HEK293 (cell line): ENCODE measurements at regions not wholly inside any gene's neighbourhood (a gene's known extent, or its start where the extent isn't known, plus 50 kb on each side); places are given as distances from the start of the nearest gene placed in this dataset.

Source experiments
- CTCF ChIA-PET: fragments of 350-600 bp; formaldehyde crosslinking; extraction: SDS; loops from one replicate; lab custom pipeline; 2021; ENCODE audit warnings: antibody characterized with exemption; lab: Yijun Ruan, JAX
- POLR2A ChIA-PET: fragments of 300-600 bp; formaldehyde crosslinking; extraction: SDS; loops from one replicate; lab custom pipeline; 2020; ENCODE audit warnings: antibody characterized with exemption, inconsistent platforms; lab: Yijun Ruan, JAX
- H3K27ac ChIP-seq: fragments of 200-500 bp; sonication (Bioruptor generic); 2 replicates; pipeline ENCODE4 v1.5.1; 2014; ENCODE audit warnings: low read depth, low read length, control low read depth, inconsistent platforms; ENCODE audit errors: extremely low read depth
- H3K36me3 ChIP-seq, 2 experiments: fragments of 200-500 bp in 1 of 2; sonication (Bioruptor generic) in 1 of 2; 1 replicate in 1 of 2; 2 replicates in 1 of 2; pipeline ENCODE4 v1.5.1; 2014 to 2017; ENCODE audit warnings: inconsistent platforms in 2 of 2, low read length in 2 of 2; ENCODE audit not compliant: control insufficient read depth in 2 of 2, insufficient read depth in 1 of 2
- H3K4me1 ChIP-seq: fragments of 200-500 bp; sonication (Bioruptor generic); 2 replicates; pipeline ENCODE4 v1.5.1; 2014; ENCODE audit warnings: mild to moderate bottlenecking, low read length, inconsistent platforms; ENCODE audit not compliant: control insufficient read depth, insufficient read depth
- H3K4me3 ChIP-seq: 2 replicates; pipeline ENCODE4 v1.5.1; 2011; ENCODE audit warnings: low read depth, mild to moderate bottlenecking, control low read depth, low read length, moderate library complexity
- H3K9me3 ChIP-seq: fragments of 200-500 bp; sonication (Bioruptor generic); 2 replicates; pipeline ENCODE4 v1.5.1; 2014; ENCODE audit warnings: low read depth, low read length, inconsistent platforms; ENCODE audit not compliant: control insufficient read depth, insufficient read depth
- FEZF1 ChIP-seq: fragments of 450-650 bp; formaldehyde crosslinking; IDR thresholded peaks from 2 replicates; pipeline ENCODE4 v1.5.1; 2016; ENCODE audit warnings: missing biosample characterization, missing genetic modification characterization
- HOXD13 ChIP-seq: sonication (generic); formaldehyde crosslinking; IDR thresholded peaks from 2 replicates; pipeline ENCODE4 v1.8.0; 2022; ENCODE audit warnings: missing genetic modification reagents, borderline replicate concordance
- MZF1 ChIP-seq: fragments of 450-650 bp; formaldehyde crosslinking; IDR thresholded peaks from 2 replicates; pipeline ENCODE4 v1.5.1; 2017; ENCODE audit warnings: missing biosample characterization, missing genetic modification characterization, borderline replicate concordance
- OSR2 ChIP-seq: fragments of 450-650 bp; formaldehyde crosslinking; IDR thresholded peaks from 2 replicates; pipeline ENCODE4 v1.5.1; 2016; ENCODE audit warnings: missing biosample characterization, missing genetic modification characterization
- SP3 ChIP-seq: fragments of 450-650 bp; formaldehyde crosslinking; IDR thresholded peaks from 2 replicates; pipeline ENCODE4 v1.5.1; 2016; ENCODE audit warnings: missing biosample characterization, missing genetic modification characterization
- YY1 ChIP-seq: fragments of 450-650 bp; formaldehyde crosslinking; IDR thresholded peaks from 2 replicates; pipeline ENCODE4 v1.5.1; 2018; ENCODE audit warnings: missing biosample characterization, missing genetic modification characterization
- ZBTB20 ChIP-seq: fragments of 450-650 bp; formaldehyde crosslinking; IDR thresholded peaks from 2 replicates; pipeline ENCODE4 v1.5.1; 2016; ENCODE audit warnings: missing biosample characterization, missing genetic modification characterization
- ZBTB21 ChIP-seq: fragments of 450-650 bp; formaldehyde crosslinking; IDR thresholded peaks from 2 replicates; pipeline ENCODE4 v1.5.1; 2017; ENCODE audit warnings: missing biosample characterization, missing genetic modification characterization
- ZFP3 ChIP-seq: fragments of 450-650 bp; formaldehyde crosslinking; IDR thresholded peaks from 2 replicates; pipeline ENCODE4 v1.5.1; 2016; ENCODE audit warnings: low read depth, missing biosample characterization, missing genetic modification characterization
- ZFP37 ChIP-seq: fragments of 450-650 bp; formaldehyde crosslinking; IDR thresholded peaks from 2 replicates; pipeline ENCODE4 v1.5.1; 2016; ENCODE audit warnings: missing biosample characterization, missing genetic modification characterization
- ZNF211 ChIP-seq: fragments of 450-650 bp; formaldehyde crosslinking; IDR thresholded peaks from 2 replicates; pipeline ENCODE4 v1.5.1; 2016; ENCODE audit warnings: low read depth, missing biosample characterization, missing genetic modification characterization
- ZNF292 ChIP-seq: fragments of 450-650 bp; formaldehyde crosslinking; IDR thresholded peaks from 2 replicates; pipeline ENCODE4 v1.5.1; 2016; ENCODE audit warnings: low read depth, missing biosample characterization, missing genetic modification characterization, borderline replicate concordance
- ZNF311 ChIP-seq: fragments of 450-650 bp; formaldehyde crosslinking; IDR thresholded peaks from 2 replicates; pipeline ENCODE4 v1.5.1; 2017; ENCODE audit warnings: missing biosample characterization, missing genetic modification characterization, borderline replicate concordance
- ZNF335 ChIP-seq: fragments of 450-650 bp; formaldehyde crosslinking; conservative IDR thresholded peaks from 2 replicates; pipeline ENCODE4 v1.5.1; 2016; ENCODE audit warnings: missing biosample characterization, missing genetic modification characterization
- ZNF354C ChIP-seq: fragments of 450-650 bp; formaldehyde crosslinking; IDR thresholded peaks from 2 replicates; pipeline ENCODE4 v1.5.1; 2016; ENCODE audit warnings: missing biosample characterization, missing genetic modification characterization, low read depth, borderline replicate concordance
- ZNF416 ChIP-seq: fragments of 450-650 bp; formaldehyde crosslinking; IDR thresholded peaks from 2 replicates; pipeline ENCODE4 v1.5.1; 2016; ENCODE audit warnings: missing biosample characterization, missing genetic modification characterization
- ZNF514 ChIP-seq: fragments of 450-650 bp; formaldehyde crosslinking; IDR thresholded peaks from 2 replicates; pipeline ENCODE4 v1.5.1; 2016; ENCODE audit warnings: missing biosample characterization, missing genetic modification characterization
- ZNF555 ChIP-seq: fragments of 450-650 bp; formaldehyde crosslinking; conservative IDR thresholded peaks from 2 replicates; pipeline ENCODE4 v1.5.1; 2017; ENCODE audit warnings: missing biosample characterization, mild to moderate bottlenecking, missing genetic modification characterization, inconsistent platforms
- ZNF623 ChIP-seq: fragments of 450-650 bp; formaldehyde crosslinking; IDR thresholded peaks from 2 replicates; pipeline ENCODE4 v1.5.1; 2016; ENCODE audit warnings: missing biosample characterization, missing genetic modification characterization
- ZNF624 ChIP-seq: fragments of 450-650 bp; formaldehyde crosslinking; IDR thresholded peaks from 2 replicates; pipeline ENCODE4 v1.5.1; 2017; ENCODE audit warnings: missing biosample characterization, missing genetic modification characterization
- ZNF660 ChIP-seq: fragments of 450-650 bp; IDR thresholded peaks from 2 replicates; pipeline ENCODE4 v1.5.1; 2018; ENCODE audit warnings: missing biosample characterization, mild to moderate bottlenecking, missing genetic modification characterization
- ZNF747 ChIP-seq: fragments of 450-650 bp; formaldehyde crosslinking; IDR thresholded peaks from 2 replicates; pipeline ENCODE4 v1.5.1; 2016; ENCODE audit warnings: missing biosample characterization, missing genetic modification characterization
- ZNF768 ChIP-seq: fragments of 450-650 bp; formaldehyde crosslinking; IDR thresholded peaks from 2 replicates; pipeline ENCODE4 v1.5.1; 2018; ENCODE audit warnings: missing biosample characterization, mild to moderate bottlenecking, missing genetic modification characterization
- TF ChIP-seq, protein P1 (sequence below): fragments of 450-650 bp; formaldehyde crosslinking; IDR thresholded peaks from 2 replicates; pipeline ENCODE4 v1.5.1; 2016; ENCODE audit warnings: missing biosample characterization, missing genetic modification characterization, low read depth
- TF ChIP-seq, protein P2 (sequence below): fragments of 450-650 bp; formaldehyde crosslinking; IDR thresholded peaks from 2 replicates; pipeline ENCODE4 v1.5.1; 2016; ENCODE audit warnings: missing biosample characterization, missing genetic modification characterization
- TF ChIP-seq, protein P3 (sequence below): fragments of 450-650 bp; formaldehyde crosslinking; conservative IDR thresholded peaks from 2 replicates; pipeline ENCODE4 v1.5.1; 2016; ENCODE audit warnings: low read depth, missing biosample characterization, missing genetic modification characterization
- TF ChIP-seq, protein P4 (sequence below): fragments of 450-650 bp; formaldehyde crosslinking; IDR thresholded peaks from 2 replicates; pipeline ENCODE4 v1.5.1; 2017; ENCODE audit warnings: missing biosample characterization, missing genetic modification characterization

DNA sequence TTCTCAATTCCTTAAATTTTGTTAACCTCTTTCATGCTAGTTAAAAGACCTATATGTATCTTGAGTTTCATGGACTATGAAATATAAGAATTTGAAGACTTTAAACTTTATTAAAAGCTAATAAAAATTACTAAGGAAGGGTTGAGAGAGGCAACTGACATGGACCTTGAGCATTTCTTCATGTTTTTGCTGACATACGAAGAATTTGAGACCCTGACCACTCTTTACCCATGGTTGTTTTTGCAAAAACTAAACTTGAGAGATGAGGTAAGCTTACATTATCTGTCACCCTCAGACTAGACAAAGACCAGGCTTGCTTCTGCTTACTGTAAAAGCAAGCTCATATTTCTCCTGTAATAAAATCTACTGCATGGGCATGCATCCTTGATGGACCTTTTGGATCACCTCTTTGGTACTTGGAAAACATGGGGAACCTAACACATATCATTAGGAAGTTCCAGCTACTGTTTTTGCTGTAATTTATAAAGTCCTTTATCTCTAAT lies 338.2 kb upstream of the PABPC4L start (continued):
- TF ChIP-seq, protein P1, sequence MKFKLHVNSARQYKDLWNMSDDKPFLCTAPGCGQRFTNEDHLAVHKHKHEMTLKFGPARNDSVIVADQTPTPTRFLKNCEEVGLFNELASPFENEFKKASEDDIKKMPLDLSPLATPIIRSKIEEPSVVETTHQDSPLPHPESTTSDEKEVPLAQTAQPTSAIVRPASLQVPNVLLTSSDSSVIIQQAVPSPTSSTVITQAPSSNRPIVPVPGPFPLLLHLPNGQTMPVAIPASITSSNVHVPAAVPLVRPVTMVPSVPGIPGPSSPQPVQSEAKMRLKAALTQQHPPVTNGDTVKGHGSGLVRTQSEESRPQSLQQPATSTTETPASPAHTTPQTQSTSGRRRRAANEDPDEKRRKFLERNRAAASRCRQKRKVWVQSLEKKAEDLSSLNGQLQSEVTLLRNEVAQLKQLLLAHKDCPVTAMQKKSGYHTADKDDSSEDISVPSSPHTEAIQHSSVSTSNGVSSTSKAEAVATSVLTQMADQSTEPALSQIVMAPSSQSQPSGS (tag by site-specific recombination): no peak
- no peak for TF ChIP-seq ZNF768 (tag by site-specific recombination)
- TF ChIP-seq ZNF292 (tag by site-specific recombination): no peak
- no peak for TF ChIP-seq YY1 (tag by site-specific recombination)
- no peak for TF ChIP-seq OSR2
- TF ChIP-seq ZNF354C (tag by site-specific recombination): no peak
- no peak for TF ChIP-seq FEZF1 (tag by site-specific recombination)
- no peak for TF ChIP-seq ZBTB20 (tag by site-specific recombination)
- TF ChIP-seq, protein P2, sequence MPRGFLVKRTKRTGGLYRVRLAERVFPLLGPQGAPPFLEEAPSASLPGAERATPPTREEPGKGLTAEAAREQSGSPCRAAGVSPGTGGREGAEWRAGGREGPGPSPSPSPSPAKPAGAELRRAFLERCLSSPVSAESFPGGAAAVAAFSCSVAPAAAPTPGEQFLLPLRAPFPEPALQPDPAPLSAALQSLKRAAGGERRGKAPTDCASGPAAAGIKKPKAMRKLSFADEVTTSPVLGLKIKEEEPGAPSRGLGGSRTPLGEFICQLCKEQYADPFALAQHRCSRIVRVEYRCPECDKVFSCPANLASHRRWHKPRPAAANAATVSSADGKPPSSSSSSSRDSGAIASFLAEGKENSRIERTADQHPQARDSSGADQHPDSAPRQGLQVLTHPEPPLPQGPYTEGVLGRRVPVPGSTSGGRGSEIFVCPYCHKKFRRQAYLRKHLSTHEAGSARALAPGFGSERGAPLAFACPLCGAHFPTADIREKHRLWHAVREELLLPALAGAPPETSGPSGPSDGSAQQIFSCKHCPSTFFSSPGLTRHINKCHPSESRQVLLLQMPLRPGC (tag by site-specific recombination): no peak
- no peak for TF ChIP-seq ZFP3
- TF ChIP-seq SP3 (tag by site-specific recombination): no peak
- TF ChIP-seq ZBTB21 (tag by site-specific recombination): no peak
- no peak for TF ChIP-seq ZNF311 (tag by site-specific recombination)

DNA sequence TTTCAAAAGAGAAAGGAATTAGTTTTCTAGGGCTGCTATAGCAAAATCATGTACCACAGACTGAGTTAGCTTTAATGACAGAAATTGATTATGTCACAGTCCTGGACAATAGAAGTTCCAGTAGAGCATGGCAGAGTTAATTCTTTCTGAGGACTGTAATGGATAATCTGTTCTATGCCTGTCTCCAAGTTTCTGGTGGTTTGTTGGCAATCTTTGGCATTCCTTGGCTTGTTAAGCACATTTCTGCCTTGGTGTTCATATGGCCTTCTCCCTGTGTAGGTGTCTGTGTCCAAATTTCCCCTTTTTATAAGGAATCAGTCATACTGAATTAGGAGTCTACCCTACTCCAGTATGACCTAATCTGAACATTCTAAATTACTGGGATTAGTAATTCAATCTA lies 336.1 kb upstream of the PABPC4L start:
- no peak for TF ChIP-seq ZNF555
- TF ChIP-seq MZF1 (tag by site-specific recombination): no peak
- TF ChIP-seq, protein P3, sequence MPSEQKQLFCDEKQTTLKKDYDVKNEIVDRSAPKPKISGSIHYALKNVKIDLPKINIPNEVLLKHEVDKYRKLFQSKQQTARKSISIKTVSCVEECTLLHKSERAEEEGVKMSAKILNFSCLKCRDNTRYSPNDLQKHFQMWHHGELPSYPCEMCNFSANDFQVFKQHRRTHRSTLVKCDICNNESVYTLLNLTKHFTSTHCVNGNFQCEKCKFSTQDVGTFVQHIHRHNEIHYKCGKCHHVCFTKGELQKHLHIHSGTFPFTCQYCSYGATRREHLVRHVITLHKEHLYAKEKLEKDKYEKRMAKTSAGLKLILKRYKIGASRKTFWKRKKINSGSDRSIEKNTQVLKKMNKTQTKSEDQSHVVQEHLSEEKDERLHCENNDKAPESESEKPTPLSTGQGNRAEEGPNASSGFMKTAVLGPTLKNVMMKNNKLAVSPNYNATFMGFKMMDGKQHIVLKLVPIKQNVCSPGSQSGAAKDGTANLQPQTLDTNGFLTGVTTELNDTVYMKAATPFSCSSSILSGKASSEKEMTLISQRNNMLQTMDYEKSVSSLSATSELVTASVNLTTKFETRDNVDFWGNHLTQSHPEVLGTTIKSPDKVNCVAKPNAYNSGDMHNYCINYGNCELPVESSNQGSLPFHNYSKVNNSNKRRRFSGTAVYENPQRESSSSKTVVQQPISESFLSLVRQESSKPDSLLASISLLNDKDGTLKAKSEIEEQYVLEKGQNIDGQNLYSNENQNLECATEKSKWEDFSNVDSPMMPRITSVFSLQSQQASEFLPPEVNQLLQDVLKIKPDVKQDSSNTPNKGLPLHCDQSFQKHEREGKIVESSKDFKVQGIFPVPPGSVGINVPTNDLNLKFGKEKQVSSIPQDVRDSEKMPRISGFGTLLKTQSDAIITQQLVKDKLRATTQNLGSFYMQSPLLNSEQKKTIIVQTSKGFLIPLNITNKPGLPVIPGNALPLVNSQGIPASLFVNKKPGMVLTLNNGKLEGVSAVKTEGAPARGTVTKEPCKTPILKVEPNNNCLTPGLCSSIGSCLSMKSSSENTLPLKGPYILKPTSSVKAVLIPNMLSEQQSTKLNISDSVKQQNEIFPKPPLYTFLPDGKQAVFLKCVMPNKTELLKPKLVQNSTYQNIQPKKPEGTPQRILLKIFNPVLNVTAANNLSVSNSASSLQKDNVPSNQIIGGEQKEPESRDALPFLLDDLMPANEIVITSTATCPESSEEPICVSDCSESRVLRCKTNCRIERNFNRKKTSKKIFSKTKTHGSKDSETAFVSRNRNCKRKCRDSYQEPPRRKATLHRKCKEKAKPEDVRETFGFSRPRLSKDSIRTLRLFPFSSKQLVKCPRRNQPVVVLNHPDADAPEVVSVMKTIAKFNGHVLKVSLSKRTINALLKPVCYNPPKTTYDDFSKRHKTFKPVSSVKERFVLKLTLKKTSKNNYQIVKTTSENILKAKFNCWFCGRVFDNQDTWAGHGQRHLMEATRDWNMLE: no peak
- TF ChIP-seq ZNF623 (tag by site-specific recombination): no peak
- TF ChIP-seq ZNF514 (tag by site-specific recombination): no peak
- TF ChIP-seq ZFP37 (tag by site-specific recombination): no peak
- no peak for TF ChIP-seq HOXD13 (CRISPR knock-in tag)
- no peak for TF ChIP-seq ZNF747 (tag by site-specific recombination)
- TF ChIP-seq, protein P4, sequence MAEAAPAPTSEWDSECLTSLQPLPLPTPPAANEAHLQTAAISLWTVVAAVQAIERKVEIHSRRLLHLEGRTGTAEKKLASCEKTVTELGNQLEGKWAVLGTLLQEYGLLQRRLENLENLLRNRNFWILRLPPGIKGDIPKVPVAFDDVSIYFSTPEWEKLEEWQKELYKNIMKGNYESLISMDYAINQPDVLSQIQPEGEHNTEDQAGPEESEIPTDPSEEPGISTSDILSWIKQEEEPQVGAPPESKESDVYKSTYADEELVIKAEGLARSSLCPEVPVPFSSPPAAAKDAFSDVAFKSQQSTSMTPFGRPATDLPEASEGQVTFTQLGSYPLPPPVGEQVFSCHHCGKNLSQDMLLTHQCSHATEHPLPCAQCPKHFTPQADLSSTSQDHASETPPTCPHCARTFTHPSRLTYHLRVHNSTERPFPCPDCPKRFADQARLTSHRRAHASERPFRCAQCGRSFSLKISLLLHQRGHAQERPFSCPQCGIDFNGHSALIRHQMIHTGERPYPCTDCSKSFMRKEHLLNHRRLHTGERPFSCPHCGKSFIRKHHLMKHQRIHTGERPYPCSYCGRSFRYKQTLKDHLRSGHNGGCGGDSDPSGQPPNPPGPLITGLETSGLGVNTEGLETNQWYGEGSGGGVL: no peak
- no peak for TF ChIP-seq ZNF660 (tag by site-specific recombination)
- no peak for TF ChIP-seq ZNF211
- TF ChIP-seq ZNF416 (tag by site-specific recombination): no peak
- TF ChIP-seq ZNF335 (tag by site-specific recombination): no peak
- TF ChIP-seq ZNF624 (tag by site-specific recombination): no peak
- Histone ChIP-seq H3K36me3 (no peaks in the 10 kb centered on the region), H3K27ac (no peak overlapping the region), H3K9me3 (no peaks in the 10 kb centered on the region), H3K4me3 (no peak overlapping the region), H3K4me1 (no peaks in the 10 kb centered on the region)
- POLR2A ChIA-PET: no interaction called here
- CTCF ChIA-PET: no interaction called here
